GM12865 (cell line): ENCODE measurements at regions not wholly inside any gene's neighbourhood (a gene's known extent, or its start where the extent isn't known, plus 50 kb on each side); places are given as distances from the start of the nearest gene placed in this dataset.

Experiments used
- DNase-seq: peaks from one replicate; pipeline ENCODE4 v3.0.0; 2010; ENCODE audit warnings: low read depth
- H3K4me3 ChIP-seq: 2 replicates; pipeline ENCODE4 v1.5.1; 2011; ENCODE audit warnings: mild to moderate bottlenecking, low read depth, low read length, control low read depth
- TF ChIP-seq, protein P1 (sequence below): IDR thresholded peaks from 2 replicates; pipeline ENCODE4 v1.5.1; 2011; ENCODE audit warnings: low read length, control low read depth, low read depth, inconsistent platforms; ENCODE audit not compliant: insufficient read depth; ENCODE audit errors: missing control alignments

DNA sequence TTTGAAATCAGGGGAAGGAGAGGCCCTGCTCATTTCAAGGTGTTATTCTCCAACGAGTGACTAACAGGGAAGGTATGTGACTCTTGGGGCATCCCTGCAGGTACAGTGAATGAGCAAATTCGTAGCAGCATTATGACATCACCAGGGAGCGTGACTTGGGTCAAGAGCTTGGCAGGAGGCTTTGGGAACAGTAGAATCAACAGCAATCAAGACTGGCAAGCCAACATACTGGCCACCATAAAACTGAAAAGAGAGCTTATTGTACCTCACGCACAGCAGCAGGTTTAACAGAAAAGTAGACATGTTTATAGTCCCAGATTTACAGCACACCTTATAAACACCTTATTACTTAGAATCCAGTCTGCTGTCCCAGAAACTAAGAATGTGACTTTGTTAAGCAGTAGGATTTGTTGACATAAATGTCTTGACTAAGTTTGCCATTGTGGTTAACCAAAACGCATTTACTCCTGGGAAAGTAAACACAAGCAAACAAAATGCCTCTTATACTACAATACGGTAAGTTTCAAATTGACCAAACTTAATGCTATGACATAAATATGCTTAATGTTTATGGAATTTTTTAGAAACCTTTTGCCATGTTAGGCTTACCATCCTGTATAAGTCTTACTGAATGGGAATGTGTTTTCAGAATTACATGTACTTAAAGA, 297.8 kb downstream of the NPR3 start:
- H3K4me3 ChIP-seq = no peak overlapping the region
- TF ChIP-seq, protein P1, sequence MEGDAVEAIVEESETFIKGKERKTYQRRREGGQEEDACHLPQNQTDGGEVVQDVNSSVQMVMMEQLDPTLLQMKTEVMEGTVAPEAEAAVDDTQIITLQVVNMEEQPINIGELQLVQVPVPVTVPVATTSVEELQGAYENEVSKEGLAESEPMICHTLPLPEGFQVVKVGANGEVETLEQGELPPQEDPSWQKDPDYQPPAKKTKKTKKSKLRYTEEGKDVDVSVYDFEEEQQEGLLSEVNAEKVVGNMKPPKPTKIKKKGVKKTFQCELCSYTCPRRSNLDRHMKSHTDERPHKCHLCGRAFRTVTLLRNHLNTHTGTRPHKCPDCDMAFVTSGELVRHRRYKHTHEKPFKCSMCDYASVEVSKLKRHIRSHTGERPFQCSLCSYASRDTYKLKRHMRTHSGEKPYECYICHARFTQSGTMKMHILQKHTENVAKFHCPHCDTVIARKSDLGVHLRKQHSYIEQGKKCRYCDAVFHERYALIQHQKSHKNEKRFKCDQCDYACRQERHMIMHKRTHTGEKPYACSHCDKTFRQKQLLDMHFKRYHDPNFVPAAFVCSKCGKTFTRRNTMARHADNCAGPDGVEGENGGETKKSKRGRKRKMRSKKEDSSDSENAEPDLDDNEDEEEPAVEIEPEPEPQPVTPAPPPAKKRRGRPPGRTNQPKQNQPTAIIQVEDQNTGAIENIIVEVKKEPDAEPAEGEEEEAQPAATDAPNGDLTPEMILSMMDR = no peak
- DNase-seq = no peak

DNA sequence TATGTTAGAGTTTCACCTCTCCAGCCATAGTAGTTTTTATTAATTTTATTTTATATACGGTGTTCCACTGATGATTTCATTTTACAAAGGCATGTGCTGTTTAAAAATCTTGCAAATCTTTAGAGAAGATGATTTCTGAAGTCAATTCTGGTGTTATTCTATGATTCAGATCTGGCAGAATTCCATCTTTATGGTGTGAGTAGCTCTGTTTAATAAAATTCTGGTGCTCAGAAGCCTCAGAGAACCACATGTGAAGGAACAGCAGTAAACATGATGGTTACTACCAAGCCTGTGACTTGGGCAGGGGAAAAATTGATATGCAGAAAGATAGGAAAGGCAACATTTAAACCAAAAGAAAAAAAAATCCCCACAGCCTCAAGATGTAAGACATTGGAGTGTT, 299.7 kb downstream of the NPR3 start:
- no peak overlapping the region for H3K4me3 ChIP-seq
- TF ChIP-seq, protein P1 = no peak
- no peak for DNase-seq

DNA sequence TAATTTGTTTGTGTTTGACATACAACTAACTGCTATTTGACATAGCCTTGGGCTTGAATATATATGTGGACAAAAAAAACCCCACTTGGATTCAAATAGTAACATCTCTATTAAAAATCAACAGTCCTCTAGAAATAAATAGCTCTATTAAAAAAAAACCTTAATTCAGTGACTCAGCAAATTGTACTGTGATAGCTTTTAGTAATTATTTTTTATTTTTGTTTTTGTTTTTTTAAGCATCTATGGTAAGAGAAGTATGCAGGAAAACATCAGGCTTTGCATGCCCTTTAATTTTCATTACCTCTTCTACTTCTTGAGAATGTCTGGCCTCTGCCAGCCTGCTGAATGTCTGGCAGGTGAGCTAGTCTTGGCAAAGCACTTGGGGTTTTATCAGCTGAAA, 300.7 kb downstream of the NPR3 start:
- H3K4me3 ChIP-seq = no peak overlapping the region
- DNase-seq = no peak
- TF ChIP-seq, protein P1 = no peak

DNA sequence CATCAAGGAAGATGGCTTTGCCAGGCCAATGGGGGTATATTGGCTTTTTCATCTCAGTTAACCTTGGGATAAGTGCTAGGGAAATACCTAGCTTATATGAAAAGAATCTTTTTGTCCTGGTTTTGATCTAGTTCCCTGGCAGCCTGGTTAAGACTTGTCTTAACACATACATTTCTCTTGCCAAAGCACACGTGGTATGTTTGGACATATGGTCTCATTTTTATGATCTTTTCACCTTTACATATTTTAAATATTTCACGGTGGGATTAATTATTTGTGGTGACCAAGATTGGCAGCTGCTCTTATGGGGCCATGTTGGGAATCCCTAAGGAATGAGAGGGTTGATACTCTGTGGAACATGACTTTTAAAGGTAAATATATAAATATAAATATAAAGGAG, 312.5 kb downstream of the NPR3 start:
- TF ChIP-seq, protein P1 = no peak
- H3K4me3 ChIP-seq = no peak overlapping the region
- no peak for DNase-seq

DNA sequence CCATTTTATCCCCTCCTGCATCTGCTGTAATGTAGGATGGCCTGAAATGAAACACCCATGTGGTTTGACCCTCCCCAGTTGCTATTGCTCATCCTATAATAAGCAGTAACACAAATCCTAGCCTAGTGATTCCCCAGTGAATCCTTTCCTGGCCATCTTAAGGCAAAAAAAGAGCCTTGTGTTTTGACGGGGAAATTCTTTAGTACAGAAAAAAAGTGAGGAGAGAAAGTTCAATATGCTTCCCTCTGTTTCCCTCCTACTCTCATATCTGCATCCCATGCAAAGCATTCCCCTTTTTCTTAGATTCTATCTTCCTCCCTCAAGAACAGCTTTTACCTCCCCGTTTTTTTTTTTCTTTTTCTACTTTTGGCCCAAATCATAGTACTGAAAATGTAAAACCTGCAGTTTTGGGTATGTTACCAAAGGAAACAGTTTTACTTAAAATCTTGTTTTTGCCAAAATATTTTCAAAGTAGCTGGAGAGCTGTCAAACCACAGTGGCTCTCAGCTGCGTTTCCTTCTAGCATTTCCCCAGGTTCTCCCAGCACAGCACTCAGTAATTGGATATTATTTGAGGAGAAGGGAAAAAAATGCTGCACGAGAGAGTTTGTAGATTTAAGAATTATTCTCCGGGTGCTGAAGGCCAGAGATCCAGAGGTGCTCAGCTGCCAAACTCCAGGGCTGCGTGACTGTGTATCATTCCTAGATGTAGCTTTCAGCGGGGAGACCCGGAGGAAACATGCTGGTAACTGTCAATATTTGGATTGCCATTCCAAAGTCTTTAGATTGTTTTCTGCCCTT, 321.4 kb downstream of the NPR3 start:
- no peak overlapping the region for H3K4me3 ChIP-seq
- no peak for DNase-seq
- TF ChIP-seq, protein P1 = no peak

DNA sequence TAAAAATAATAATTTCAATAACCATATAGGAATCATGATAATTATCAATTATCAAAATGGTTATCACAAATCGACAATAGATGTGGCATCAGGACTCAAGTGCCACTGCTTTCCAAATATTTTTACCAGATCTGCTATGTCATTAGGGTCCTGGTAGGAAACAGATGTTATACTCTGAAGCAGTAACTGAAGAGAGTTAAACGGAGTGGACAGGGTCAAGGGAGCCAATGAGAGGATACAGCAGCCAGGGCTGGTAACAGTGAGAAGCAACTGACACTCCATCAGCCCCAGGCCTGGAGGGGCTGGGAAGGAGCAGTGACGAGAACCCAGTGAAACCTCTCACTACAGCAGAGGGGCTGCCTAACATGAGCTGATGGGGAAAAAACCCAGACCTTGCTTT, 322.4 kb downstream of the NPR3 start:
- TF ChIP-seq, protein P1 = no peak
- H3K4me3 ChIP-seq = no peak overlapping the region
- DNase-seq = no peak

DNA sequence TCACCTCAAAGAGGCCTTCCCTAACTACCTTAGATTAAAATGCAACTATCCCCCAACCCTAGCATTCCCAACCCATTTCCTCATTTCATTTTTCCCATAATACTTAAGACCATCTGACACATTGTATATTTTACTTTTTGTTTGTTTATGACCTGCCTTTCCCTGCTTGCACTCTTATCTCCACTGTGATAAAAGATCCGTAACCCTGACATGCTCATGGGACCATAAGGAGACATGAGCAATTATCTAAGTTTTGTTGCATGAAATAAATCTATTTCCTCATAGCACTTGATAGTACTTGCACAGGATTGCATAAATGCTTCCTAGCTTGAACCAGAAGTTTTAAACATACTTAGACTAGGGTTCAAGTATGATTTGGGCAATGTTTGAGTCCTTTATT, 323.7 kb downstream of the NPR3 start:
- TF ChIP-seq, protein P1 = no peak
- DNase-seq = no peak
- H3K4me3 ChIP-seq = no peak overlapping the region
